GM06990 (cell line): ENCODE measurements at regions not wholly inside any gene's neighbourhood (a gene's known extent, or its start where the extent isn't known, plus 50 kb on each side); places are given as distances from the start of the nearest gene placed in this dataset.

Source experiments
- DNase-seq: peaks from one replicate; pipeline ENCODE4 v3.0.0-alpha.2; 2011; ENCODE audit not compliant: insufficient read length; ENCODE audit errors: extremely low read depth
- H3K27me3 ChIP-seq: replicated peaks from 2 replicates; pipeline ENCODE4 v1.6.0; 2011; ENCODE audit warnings: low read length; ENCODE audit not compliant: control insufficient read depth, insufficient read depth
- H3K36me3 ChIP-seq: 2 replicates; pipeline ENCODE4 v1.5.1; 2011; ENCODE audit warnings: low read length; ENCODE audit not compliant: control insufficient read depth, insufficient read depth
- H3K4me3 ChIP-seq: replicated peaks from 2 replicates; pipeline ENCODE4 v1.5.1; 2011; ENCODE audit warnings: low read depth, mild to moderate bottlenecking, control low read depth, low read length
- TF ChIP-seq, protein P1 (sequence below): IDR thresholded peaks from 2 replicates; pipeline ENCODE4 v1.5.1; 2011; ENCODE audit warnings: low read length, control low read depth, mild to moderate bottlenecking, inconsistent platforms; ENCODE audit not compliant: insufficient read depth, poor library complexity, severe bottlenecking

DNA sequence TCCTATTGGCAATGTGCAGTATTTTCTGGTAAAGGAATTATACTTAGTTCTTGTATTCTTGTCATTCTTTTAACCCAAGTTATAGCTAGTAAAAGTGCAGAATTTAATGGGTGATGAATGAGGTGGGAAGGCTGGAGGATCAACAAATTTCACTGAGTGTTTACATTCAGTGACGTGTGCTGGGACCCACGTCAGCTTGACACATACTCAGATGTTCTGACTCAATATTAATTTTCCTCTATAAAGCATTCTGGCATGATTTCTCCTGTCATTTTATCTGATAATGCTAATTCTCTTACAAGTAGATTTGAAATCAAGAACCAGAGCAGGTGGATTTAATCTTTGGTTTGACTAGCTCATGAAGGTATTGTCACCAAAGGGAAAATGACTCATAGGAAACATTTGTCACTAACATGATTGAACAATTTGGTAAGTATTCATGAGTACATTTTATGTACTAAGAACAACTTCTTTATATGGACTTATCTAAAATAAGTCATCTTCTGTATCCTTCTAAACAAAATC lies 71.0 kb upstream of the SYNPR start:
- no peak overlapping the region for H3K4me3 ChIP-seq
- no peaks in the 10 kb centered on the region for H3K27me3 ChIP-seq
- no peak for DNase-seq
- TF ChIP-seq, protein P1, sequence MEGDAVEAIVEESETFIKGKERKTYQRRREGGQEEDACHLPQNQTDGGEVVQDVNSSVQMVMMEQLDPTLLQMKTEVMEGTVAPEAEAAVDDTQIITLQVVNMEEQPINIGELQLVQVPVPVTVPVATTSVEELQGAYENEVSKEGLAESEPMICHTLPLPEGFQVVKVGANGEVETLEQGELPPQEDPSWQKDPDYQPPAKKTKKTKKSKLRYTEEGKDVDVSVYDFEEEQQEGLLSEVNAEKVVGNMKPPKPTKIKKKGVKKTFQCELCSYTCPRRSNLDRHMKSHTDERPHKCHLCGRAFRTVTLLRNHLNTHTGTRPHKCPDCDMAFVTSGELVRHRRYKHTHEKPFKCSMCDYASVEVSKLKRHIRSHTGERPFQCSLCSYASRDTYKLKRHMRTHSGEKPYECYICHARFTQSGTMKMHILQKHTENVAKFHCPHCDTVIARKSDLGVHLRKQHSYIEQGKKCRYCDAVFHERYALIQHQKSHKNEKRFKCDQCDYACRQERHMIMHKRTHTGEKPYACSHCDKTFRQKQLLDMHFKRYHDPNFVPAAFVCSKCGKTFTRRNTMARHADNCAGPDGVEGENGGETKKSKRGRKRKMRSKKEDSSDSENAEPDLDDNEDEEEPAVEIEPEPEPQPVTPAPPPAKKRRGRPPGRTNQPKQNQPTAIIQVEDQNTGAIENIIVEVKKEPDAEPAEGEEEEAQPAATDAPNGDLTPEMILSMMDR = no peak
- H3K36me3 ChIP-seq = no peaks in the 10 kb centered on the region

DNA sequence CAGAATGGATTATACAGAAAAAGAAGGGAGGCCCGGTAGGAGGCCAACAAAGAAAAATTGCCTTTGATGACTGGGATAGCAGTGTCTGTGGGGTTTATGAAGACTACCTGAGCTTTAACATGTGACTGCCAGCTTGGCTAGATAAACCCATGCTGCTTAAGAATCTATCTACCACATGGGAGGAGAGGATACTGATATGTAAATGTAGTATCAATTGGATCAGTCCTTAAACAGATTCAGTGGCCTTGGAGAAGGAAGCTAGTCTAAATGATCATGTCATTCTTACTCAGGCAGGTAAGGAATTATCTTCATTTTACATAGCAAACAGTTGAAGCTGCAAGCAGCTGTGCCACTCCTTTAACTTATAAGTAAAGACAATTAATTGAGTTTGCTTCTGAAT lies 50.0 kb upstream of the SYNPR start:
- TF ChIP-seq, protein P1 = no peak
- DNase-seq = no peak
- no peaks in the 10 kb centered on the region for H3K36me3 ChIP-seq
- no peak overlapping the region for H3K4me3 ChIP-seq
- H3K27me3 ChIP-seq = no peaks in the 10 kb centered on the region
